ENCODE measurements at regions not wholly inside any gene's neighbourhood (a gene's known extent, or its start where the extent isn't known, plus 50 kb on each side); places are given as distances from the start of the nearest gene placed in this dataset.

DNA sequence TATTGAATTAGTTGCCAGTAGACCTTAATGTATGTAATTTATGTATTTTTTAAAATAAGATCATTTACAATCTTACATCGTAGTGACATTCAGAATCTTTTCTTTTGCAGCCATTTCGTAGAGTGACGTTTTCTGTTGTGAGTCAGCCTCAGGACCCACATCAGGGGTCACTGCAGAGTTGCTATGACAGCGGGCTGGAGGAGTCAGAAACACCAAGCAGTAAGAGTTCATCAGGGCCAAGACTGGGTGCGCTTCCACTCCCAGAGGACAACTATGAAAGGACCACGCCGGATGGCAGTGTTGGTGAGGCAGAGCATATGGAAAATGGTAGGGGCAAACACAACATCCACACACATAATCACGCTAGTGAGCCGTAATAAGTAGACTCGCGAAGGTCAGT lies 199.9 kb downstream of the PCDH7 start:
- Histone ChIP-seq H3K27me3 (no peaks in the 10 kb centered on the region), H3K9me3 (no peaks in the 10 kb centered on the region), H3K36me3 (no peaks in the 10 kb centered on the region), H3K27ac (no peak overlapping the region), H3K4me3 (no peak overlapping the region), H3K4me1 (no peaks in the 10 kb centered on the region)
- DNase-seq (no peak), ATAC-seq (no peak)
- WGBS (ENCODE audit: insufficient coverage, low coverage, low lambda C conversion rate, missing lambda C conversion rate) = 67% methylated on average over 11 of the region's 11 CpGs
- intact Hi-C loops (cut with DNase I) = no loop called here
- TF ChIP-seq, protein P1, sequence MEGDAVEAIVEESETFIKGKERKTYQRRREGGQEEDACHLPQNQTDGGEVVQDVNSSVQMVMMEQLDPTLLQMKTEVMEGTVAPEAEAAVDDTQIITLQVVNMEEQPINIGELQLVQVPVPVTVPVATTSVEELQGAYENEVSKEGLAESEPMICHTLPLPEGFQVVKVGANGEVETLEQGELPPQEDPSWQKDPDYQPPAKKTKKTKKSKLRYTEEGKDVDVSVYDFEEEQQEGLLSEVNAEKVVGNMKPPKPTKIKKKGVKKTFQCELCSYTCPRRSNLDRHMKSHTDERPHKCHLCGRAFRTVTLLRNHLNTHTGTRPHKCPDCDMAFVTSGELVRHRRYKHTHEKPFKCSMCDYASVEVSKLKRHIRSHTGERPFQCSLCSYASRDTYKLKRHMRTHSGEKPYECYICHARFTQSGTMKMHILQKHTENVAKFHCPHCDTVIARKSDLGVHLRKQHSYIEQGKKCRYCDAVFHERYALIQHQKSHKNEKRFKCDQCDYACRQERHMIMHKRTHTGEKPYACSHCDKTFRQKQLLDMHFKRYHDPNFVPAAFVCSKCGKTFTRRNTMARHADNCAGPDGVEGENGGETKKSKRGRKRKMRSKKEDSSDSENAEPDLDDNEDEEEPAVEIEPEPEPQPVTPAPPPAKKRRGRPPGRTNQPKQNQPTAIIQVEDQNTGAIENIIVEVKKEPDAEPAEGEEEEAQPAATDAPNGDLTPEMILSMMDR (IDR thresholded peaks at IDR 0.05) = no peak

DNA sequence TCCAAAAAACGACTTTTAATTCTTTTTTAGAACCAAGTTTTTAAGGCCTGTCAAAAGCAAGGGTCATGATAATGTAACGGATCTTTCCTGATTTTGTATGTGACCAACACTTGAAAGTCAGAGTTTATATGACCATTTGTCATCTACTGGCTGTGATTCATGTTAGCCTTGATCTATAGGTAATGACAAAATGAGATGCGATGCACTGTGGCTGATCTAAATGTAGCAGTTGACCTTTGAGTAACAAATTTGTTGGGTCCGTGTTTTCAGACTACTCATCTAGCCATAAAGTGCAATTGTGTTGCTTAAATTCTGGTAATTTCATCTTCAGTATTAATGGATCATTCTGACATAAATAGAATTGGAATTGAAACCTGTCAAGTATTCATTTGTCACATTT lies 202.5 kb downstream of the PCDH7 start:
- no peaks in the 10 kb centered on the region for H3K4me1 ChIP-seq
- 49% methylated on average over 4 of the region's 4 CpGs for WGBS (ENCODE audit: insufficient coverage, low coverage, low lambda C conversion rate, missing lambda C conversion rate)
- no peak overlapping the region for H3K27ac ChIP-seq
- TF ChIP-seq, protein P1 (IDR thresholded peaks at IDR 0.05) = no peak
- no peak for TF ChIP-seq POLR2A (IDR thresholded peaks at IDR 0.05)
- intact Hi-C loops (cut with DNase I) = no loop called here
- ATAC-seq (no peak), DNase-seq (no peak)
- H3K36me3 ChIP-seq = no peaks in the 10 kb centered on the region
- no peaks in the 10 kb centered on the region for H3K27me3 ChIP-seq
- no peaks in the 10 kb centered on the region for H3K9me3 ChIP-seq
- no peak overlapping the region for H3K4me3 ChIP-seq

DNA sequence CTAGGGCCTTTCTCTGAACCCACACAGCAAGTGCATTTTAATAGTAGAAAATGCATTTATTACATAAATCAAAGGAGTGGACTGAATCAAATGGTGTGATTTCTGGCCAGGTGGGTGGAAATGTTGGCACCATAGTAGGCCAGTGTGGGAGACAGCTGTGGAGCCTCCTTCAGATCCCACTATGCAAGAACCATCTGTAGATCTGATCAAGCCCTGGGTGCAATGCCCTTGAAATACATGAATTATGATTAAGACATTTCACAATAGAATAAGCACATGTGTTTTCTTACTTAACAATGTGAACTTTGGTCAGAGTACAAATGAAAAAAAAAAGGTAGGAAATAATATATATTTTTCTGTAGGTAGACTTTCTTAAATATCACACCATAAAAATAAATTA lies 204.3 kb downstream of the PCDH7 start:
- intact Hi-C loops (cut with DNase I) = no loop called here
- Histone ChIP-seq H3K27me3 (no peaks in the 10 kb centered on the region), H3K36me3 (no peaks in the 10 kb centered on the region)

DNA sequence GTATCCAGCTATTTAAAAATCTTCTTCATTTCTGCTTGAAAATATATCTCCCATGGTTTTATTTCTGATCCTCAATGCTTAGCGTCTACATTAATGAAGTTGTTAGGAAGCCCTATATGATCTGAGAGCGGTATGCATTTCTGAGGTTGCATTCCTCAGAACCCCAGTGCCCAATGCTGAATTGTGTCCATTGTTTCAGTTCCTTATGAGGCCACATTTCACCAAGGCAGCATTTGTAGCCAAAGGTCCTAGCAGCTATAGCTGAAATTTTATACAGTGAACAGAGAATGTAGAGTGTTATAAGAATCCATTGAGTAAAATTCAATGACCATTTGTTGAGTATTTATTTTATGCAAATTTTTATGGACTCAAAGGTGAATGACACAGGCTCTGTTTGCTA lies 209.5 kb downstream of the PCDH7 start:
- Histone ChIP-seq H3K9me3 (no peaks in the 10 kb centered on the region), H3K27ac (no peak overlapping the region), H3K36me3 (no peaks in the 10 kb centered on the region), H3K4me1 (no peaks in the 10 kb centered on the region), H3K4me3 (no peak overlapping the region), H3K27me3 (no peaks in the 10 kb centered on the region)
- TF ChIP-seq POLR2A (IDR thresholded peaks at IDR 0.05) = no peak
- TF ChIP-seq, protein P1 (IDR thresholded peaks at IDR 0.05) = no peak
- ATAC-seq (no peak), DNase-seq (no peak)
- 65% methylated on average over 2 of the region's 2 CpGs for WGBS (ENCODE audit: insufficient coverage, low coverage, low lambda C conversion rate, missing lambda C conversion rate)
- intact Hi-C loops (cut with DNase I) = no loop called here

More for the DNA sequence above, 204.3 kb downstream of the PCDH7 start:
- ATAC-seq (no peak), DNase-seq (no peak)
- Histone ChIP-seq H3K4me3 (no peak overlapping the region), H3K27ac (no peak overlapping the region), H3K4me1 (no peaks in the 10 kb centered on the region), H3K9me3 (no peaks in the 10 kb centered on the region)
- TF ChIP-seq, protein P1 (IDR thresholded peaks at IDR 0.05) = no peak
- no peak for TF ChIP-seq POLR2A (IDR thresholded peaks at IDR 0.05)

DNA sequence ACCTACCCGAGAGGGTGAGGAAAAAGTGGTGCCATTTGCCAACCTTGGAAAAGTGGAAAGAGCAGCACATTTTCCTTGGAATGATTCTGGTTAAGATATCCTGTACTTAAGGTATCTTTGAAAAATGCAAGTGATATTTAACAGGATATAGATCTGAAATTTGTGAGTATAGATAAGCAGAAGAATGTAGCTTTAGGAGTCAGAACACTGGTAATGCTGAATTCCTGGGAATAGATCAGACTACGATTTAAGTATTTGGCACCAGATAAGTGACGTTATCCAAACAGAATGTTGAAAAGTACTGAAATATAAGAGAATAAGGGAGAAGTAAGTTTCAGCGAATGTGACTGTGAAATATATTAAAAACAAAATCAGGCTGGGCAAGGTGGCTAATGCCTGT lies 210.1 kb downstream of the PCDH7 start:
- H3K36me3 ChIP-seq = no peaks in the 10 kb centered on the region
- no peak overlapping the region for H3K4me3 ChIP-seq
- WGBS (ENCODE audit: insufficient coverage, low coverage, low lambda C conversion rate, missing lambda C conversion rate) = 57% methylated on average over 4 of the region's 4 CpGs
- no peaks in the 10 kb centered on the region for H3K9me3 ChIP-seq
- TF ChIP-seq POLR2A (IDR thresholded peaks at IDR 0.05) = no peak
- intact Hi-C loops (cut with DNase I) = no loop called here
- ATAC-seq = no peak
- no peaks in the 10 kb centered on the region for H3K4me1 ChIP-seq
- no peaks in the 10 kb centered on the region for H3K27me3 ChIP-seq
- no peak for DNase-seq
- no peak overlapping the region for H3K27ac ChIP-seq

All from right lobe of liver (tissue), 6 donors.